HG02763 (cell line): ENCODE measurements at regions not wholly inside any gene's neighbourhood (a gene's known extent, or its start where the extent isn't known, plus 50 kb on each side); places are given as distances from the start of the nearest gene placed in this dataset.

ENCODE experiments used
- ATAC-seq: cut with Tn5 transposase; IDR thresholded peaks from one replicate; pipeline ENCODE4 v1.9.1; 2021; ENCODE audit warnings: mild to moderate bottlenecking, moderate library complexity; ENCODE audit not compliant: unreplicated experiment

DNA sequence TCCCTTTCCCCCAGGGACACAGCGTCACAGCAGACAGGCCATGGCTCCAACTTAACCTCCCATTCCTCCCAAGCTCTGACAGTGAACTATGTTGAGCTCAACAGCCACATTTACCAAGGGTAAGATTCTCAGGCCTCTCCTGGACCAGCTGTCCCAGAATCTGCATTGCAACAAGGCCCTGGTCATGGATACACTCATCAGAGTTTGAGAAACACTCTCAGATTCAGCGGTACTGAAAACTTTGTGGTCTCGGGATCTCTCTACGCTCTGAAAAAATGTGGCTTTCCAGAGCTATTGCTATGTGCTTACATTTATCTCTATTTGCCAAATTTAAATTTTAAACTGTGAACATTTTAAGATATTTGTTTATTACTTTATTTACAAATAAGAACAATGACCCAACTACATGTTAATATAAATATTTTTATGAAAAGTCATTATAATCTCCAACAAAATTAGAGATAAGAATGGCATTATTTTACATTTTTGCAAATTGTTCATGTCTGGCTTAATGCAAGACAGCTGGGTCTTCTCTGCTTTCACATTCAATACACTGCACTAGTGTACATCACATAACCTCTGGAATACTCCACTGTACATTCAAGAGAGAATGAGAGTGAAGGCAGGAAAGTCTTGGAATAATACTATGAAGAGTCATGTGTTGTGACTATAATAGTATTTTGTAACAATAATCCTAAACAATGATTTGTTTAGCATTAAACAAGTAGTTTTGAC, 190.9 kb upstream of the PITRM1 start:
- no peak for ATAC-seq

DNA sequence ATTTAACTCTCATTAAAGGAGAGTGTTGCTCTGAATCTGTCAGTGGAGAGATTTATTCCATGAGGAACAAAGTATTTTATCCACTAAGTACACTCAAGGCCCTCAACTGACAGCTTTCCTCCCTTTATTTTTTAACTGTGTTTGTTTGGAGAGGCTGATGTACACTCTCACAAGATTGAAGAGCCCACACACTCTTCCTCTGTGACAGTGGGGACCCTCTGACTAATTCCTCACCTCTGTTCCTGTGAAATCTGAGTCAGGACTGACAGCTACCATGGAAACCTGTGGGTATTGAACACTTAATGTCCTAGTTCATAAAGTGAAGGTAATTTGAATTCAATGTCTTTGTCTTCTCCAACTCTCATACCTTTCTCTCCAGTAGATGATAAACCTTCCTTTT, 189.8 kb upstream of the PITRM1 start:
- ATAC-seq: no peak

DNA sequence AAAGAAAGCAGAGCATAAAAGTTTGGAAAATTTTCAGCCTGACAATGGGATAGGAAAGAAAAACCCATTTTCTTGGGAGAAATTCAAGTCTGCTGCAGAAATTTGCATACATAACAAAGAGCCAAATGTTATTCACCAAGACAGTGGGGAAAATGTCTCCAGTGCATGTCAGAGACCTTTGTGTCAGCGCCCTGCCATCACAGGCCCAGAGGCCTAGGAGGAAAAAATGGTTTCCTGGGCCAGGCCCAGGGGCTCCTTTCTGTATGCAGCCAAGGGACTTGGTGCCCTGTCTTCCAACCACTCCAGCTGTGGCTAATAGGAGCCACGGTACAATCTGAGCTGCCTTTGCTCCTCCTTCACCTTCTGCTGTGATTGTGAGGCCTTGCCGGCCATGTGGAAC, 189.1 kb upstream of the PITRM1 start:
- ATAC-seq: no peak

DNA sequence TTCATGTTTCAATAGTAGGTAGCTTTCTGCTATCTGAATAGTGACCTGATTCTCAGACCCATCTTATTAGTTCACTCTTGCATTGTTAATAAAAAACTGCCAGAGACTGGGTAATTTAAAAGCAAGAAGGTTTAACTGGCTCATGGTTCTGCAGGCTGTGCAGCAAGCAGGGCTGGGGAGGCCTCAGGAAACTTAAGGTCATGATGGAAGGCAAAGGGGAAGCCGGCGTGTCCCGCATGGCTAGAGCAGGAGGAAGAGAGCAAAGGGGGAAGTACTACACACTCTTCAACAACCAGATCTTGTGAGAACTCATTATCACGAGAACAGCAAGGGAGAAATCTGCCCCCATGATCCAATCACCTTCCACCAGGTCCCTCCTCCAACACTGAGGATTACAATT, 185.2 kb upstream of the PITRM1 start:
- no peak for ATAC-seq

DNA sequence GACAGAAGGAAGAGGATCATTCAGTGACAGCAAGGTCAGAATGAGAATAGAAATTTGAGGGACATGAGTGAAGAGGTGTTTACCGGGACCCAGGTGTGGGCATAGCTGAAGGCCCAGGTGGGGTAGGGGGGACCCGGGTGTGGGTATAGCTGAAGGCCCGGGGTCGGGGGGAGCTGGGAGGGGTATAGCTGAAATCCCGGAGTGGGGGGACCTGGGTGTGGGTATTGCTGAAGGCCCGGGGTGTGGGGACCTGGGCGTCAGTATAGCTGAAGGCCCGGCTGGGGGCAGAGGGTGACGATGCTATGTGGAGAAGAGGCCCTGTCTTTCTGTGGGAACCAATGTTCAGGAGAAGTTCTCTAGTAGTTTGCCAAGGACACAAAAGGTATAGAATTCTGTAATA, 183.0 kb upstream of the PITRM1 start:
- ATAC-seq: no peak

DNA sequence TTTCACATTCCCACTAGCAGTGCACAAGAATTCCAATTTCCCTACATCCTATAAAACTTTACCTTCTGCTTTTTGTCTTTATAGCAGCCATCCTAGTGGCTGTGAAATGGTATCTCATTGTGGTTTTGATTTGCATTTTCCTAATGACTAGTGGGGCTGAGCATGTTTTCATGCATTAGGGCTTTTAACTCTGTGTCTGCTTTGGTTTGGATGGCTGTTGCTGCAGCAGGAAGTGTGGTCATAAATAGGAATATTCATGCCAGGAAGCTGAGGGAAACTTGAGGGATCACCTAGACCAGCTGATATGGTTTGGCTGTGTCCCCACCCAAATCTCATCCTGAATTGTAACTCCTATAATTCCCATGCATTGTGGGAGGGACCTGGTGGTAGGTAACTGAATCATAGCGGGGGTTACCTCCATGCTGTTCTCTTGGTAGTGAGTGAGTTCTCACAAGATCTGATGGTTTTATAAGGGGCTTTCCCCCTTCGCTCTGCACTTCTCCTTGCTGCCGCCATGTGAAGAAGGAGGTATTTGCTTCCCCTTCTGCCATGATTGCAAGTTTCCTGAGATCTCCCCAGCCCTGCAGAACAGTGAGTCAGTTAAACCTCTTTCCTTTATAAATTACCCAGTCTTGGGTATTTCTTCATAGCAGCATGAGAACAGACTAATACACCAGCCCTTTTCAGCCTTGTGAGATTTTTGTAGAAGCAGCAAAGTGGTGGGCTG, 181.8 kb upstream of the PITRM1 start:
- no peak for ATAC-seq

DNA sequence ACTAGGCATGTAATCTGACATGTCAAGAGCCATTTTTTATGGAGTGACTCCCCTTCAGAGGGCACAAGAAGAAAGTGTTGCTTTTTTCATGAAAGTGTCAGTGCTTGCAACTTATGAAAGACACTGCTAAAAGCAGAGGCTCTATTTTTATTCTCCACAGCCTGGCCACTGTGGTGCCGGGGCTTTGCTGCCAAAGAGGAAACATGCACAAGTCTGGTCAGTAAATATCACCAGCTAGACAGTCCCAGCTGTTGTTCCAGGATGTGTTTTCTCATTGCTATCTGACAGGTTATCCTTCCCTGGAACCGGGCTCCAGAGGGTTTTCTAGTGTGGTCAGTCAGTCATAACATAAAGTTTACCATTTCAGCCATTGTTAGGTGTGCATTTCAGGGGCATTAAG, 180.7 kb upstream of the PITRM1 start:
- ATAC-seq: no peak

DNA sequence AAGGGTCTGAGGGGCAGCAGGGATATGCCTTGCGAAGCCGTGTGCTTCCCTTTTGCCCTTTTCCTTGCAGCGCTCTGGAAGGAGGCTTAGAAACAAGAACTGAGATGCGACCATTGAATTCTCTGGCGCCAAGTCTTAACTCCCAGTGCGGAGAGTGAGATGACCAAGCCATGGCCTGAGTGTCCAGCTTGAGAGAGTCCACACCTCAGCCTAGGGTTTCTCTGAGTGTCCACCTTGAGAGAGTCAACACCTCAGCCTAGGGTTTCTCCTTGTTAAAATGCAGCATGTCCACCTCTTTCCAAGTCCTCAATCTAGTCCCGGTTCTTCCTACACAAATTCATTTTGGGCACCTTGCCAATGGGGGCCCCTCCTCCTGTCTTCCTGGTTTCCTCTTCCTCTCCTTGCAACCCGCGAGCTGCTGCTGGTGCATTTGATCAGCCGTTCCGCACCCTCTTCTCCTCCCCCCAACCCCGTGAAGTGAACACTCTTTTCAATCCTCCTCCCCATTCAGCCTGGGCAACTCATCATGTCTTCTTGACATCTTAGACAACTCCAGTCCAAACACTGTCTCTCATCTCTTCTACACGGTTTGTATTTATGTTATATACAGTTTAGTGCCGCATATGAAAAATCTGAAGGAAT, 178.2 kb upstream of the PITRM1 start:
- ATAC-seq: no peak

DNA sequence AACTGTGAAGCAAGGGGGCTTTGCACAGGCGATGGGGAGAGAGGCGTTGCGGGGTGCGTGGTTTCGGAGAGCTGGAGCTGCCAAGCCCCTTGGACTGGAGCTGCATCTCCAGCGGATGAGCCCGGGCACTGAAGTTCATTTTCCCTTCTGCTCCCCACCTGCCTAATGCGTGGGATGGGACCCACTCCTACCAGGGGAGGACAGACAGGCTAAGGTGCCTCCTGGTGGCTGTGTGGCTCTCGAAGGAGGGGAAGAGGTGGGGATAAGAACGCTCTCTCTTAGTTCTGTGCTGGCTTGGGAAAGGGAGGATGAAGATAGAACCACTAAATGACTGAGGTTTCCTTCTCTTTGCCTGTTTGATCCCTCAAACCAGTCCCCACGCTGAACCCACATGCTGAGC, 177.6 kb upstream of the PITRM1 start:
- no peak for ATAC-seq

DNA sequence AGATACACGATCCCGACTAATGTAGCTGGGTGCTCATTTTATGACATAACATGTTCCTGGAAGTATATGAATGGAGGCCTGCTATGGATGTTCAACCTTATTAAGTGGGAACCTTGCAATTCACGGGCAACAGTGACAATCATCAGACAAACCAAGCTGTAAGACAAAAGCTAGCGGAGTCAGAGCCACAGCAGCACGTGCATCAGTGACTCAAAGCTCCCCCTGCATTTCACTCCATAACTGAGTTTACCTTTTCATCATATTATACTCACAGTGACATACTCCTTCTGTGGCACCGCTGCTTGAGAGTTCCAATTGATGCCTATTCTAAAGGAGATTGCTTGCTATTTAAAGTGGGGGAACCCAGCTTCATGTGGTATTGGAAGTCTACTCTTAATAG, 176.0 kb upstream of the PITRM1 start:
- ATAC-seq: no peak

DNA sequence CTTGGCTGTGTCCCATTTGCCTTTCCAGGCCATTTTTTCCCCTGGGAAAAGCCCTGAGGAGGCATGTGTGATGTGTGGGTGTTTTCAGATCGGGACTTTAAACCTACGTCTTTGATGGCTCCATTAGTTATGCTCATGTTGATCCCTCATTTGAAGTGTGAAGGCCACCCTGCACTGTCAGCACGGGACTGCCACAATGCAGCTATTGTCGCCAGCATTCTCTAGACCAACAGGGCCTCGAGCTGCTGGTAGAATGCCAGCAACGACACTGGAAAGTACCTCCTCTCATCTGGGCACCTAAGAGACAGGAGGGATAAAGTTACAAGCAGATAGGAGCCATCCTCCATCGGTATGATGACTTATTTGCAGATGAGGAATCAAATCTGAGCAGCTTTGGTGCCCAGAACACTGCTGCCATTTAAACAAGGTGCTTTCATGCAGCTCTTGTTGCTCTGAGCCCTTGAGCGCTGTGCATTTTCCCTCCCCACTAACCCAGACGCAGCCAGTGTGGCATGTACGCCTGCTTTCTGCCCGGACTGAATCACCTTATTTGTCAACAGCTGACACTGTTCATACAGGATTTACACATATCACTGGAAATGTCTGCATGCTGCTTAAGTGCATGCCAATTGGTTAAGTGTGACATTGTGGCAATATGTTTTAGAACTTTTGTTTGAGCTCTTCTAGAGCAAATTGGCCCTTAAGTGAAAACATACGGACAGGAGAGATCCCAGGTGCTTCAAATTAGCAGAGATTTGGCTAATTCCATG, 175.0 kb upstream of the PITRM1 start:
- ATAC-seq: no peak

DNA sequence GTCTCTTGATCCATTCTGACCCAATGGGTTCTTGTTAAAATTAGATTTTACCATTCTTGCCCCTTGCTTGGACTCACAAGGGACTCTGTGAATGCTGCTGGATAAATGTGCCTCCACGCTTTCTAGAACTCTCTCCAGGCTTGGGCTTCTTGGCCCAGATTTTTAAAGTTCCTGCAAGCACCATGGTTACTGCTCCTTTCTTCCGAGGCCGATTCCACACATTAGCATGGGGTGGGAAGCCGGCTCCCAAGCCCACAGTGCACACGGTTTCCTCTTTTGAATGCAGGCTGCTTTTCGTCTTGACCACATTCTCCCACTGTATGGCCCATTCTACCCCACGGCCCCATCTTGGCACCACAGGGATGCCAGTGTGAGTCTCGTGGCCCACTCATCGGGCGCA, 174.3 kb upstream of the PITRM1 start:
- ATAC-seq: no peak

DNA sequence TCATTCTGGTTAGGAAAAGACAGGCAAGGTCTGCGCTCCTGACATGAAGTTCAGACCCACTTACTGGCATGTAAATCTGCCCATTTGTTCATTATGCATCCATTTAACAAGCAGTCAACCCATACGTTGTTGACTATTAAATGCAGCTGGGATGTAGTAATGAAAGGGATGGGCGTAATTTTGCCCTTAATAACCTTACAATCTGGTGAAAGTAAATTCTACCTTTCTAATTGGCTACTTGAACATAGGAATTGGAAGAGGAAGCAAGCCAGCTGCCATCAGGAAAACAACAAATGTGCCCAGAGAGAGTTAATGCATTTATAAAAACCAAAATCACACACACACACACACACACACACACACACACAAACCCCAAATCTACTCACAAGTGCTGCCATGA, 170.2 kb upstream of the PITRM1 start:
- ATAC-seq: no peak

DNA sequence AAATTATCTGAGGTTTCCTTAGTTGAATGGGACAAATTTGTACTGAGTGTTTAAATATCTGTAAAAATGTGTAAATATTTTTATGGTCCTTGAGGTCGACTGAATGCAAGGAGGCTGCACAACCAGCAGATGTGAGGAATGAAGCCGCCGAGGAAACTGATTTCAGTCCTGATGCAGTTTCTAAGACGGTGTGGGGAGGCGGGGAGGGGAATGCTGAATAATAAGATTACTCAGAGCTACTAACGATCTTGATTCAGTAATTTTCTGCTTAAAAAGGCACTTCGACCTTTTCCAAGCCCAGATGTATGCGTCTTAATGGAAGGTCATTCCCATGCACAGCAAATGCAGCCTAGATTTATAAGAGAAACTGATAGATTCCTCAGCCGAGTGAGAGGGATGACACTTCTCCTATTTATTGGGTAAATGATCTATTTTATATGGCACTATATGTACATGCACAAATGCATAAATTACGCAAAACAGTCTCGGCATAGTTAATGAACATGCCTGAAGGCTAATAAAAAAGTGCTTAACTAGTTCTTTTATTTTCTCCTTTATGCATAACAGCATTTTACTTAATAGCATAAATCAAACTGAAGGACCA, 167.6 kb upstream of the PITRM1 start:
- no peak for ATAC-seq

DNA sequence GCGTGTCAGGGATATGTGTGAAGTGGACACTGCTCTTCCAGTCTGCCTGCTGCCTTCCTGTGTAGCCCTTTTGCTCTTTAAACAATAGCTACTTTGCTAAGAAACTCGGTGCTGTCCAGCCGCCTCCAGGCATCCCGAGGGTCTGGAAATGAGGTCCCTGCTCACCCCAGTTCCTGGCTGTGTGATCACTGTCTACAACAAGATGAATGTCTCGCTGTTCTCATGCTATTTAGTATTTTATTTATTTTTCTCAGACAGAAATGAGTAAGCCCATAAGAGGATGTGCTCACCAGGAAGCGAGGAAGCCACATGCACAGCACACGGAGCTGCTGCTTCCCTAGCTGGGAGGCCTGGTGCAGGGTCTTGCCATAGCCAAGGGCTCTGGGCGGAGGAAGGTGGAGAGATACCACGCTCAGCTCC, 167.0 kb upstream of the PITRM1 start:
- no peak for ATAC-seq

DNA sequence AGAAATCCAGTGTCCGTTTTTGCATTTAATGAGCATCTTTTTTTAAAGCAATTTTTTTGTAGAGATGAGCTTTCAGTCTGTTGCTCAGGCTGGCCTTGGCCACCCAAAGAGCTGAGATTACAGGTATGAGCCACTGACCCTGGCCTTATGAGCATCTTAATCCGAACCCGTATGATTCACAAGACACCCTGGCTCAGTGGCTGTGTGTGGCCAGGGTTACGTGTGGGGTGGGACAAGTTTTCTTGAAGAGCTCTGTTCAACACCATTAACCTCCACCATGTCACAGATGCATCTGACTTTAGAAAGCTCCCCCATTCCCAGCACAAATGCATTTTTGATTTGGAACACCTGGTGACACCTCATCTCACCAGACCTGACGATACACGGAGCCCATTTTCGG, 166.5 kb upstream of the PITRM1 start:
- ATAC-seq: no peak

DNA sequence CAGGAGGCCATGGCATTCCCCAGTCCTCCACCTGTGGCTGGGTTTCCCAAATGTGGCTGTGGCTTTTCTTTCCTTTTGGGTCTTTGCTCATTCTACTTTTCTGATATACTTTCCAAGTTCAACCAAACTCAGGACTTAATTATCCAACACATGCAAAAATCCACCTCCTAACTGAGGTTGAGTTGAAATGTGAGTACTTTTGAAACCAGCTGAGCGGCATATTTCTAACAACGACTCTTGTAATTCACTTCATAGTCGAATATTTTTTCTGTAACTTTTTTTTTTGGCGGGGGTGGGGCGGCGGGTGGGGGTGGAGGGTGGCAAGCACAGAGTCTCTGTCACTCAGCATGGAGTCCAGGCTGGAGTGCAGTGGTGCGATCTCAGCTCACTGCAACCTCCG, 165.2 kb upstream of the PITRM1 start:
- ATAC-seq: no peak

DNA sequence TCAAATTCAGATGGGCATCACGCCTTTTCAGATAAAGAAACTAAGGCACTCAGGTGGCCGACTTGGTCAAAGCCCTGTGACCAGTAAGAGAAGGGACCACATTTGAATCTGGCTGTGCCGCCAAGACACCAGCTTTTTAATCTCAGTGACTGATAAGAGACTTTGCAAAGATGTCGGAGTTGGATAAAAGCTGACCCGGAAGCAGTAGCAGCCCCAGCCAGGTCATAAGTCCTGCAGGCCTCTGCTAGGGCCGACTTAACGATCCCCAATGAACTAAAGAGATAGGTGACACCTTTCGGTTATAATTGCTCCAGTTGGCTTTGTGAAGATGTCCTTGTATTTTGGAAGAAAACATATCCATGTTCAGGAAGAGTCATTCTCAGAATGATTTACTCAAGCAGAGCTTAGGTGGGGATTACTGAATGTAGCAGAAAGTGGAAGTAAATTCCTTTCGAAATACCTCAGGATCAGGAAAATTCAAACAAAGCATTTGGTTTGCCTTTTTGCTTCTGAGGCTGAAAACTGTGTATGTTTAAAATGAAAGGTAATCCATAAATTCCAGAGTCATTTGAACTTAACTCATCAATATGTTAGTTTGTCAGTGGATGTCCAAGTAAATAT, 164.2 kb upstream of the PITRM1 start:
- ATAC-seq: no peak

DNA sequence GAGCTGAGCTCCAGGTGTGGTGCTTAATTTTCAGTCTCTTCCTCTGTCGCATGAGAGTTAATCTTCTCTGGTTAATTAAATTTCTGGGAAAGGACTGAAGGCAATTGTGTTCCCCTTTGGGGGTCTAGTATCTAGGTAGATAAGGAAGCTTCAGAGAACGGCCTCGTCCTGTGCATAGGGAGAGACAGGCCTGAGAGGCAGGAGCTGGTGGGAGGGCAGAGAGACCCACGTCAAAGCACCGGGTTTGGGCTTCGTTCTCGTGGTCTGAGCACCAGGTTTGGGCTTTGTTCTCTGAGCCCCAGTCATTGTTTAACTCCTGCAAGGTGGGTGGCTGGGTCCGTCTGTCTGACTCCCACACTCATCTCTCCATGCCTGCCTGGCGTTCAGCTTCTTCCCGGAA, 160.8 kb upstream of the PITRM1 start:
- ATAC-seq: no peak

DNA sequence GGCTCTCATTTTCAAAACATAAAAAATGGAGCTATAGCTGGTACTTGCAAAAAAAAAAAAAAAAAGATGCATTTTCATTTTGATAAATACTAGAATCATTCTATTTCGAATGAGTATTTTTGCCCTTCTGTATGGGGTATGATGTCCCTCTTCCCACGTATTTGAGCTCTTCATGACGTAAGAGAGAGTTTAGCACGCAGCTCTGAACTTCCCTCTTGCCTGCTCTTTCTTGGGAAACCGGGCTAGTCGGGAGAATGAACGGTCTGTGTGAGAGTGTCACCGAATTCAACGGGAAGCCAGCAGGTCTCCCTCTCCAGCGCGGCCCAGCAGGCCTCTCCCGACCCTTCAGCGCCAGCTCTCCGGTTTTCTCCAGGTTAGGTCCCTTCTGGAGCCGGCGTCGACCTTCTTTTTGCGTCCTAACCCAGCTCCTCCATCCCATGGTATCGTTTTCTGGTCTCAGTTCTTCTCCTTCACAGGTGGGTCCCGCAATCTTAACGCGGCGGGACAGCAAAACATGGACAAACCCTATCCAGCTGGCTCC, 159.2 kb upstream of the PITRM1 start:
- no peak for ATAC-seq
